Panc1 (cell line): ENCODE measurements at regions not wholly inside any gene's neighbourhood (a gene's known extent, or its start where the extent isn't known, plus 50 kb on each side); places are given as distances from the start of the nearest gene placed in this dataset.

ENCODE experiments used
- ATAC-seq: fragments of 200-7000 bp; cut with Tn5 transposase; 2 replicates; pipeline ENCODE4 v1.9.1; 2020; ENCODE audit warnings: mild to moderate bottlenecking, moderate library complexity
- BruUV-seq: library from RNA; stranded (reverse); fragments of 400-500 nt; replicated peaks from 2 replicates; lab custom pipeline; 2021; lab: Mats Ljungman, UMichigan
- CTCF ChIA-PET: fragments of 300-600 bp; sonication (Branson Sonifier 250); formaldehyde crosslinking; loops from one replicate; lab custom pipeline; 2022; ENCODE audit warnings: antibody characterized with exemption; lab: Charles Lee
- POLR2A ChIA-PET: fragments of 300-600 bp; sonication (Branson Sonifier 250); formaldehyde crosslinking; loops from one replicate; lab custom pipeline; 2022; ENCODE audit warnings: antibody characterized with exemption; lab: Charles Lee
- DNase-seq: peaks from one replicate; pipeline ENCODE4 v3.0.0-alpha.2; 2010; ENCODE audit warnings: low read depth, low spot score
- H3K27ac ChIP-seq: 2 replicates; pipeline ENCODE4 v1.5.1; 2011; ENCODE audit warnings: mild to moderate bottlenecking, low read length, inconsistent platforms
- H3K27me3 ChIP-seq: fragments of 200-500 bp; sonication (Bioruptor generic); 2 replicates; pipeline ENCODE4 v1.6.0; 2014; ENCODE audit warnings: low read length, inconsistent platforms; ENCODE audit not compliant: control insufficient read depth, insufficient read depth
- H3K36me3 ChIP-seq: fragments of 200-500 bp; sonication (Bioruptor generic); 2 replicates; pipeline ENCODE4 v1.5.1; 2014; ENCODE audit warnings: inconsistent platforms, mild to moderate bottlenecking, low read length, moderate library complexity; ENCODE audit not compliant: control insufficient read depth, insufficient read depth
- H3K4me1 ChIP-seq: 2 replicates; pipeline ENCODE4 v1.5.1; 2011; ENCODE audit warnings: inconsistent platforms, mild to moderate bottlenecking, low read length, moderate library complexity; ENCODE audit not compliant: control insufficient read depth, insufficient read depth
- H3K4me3 ChIP-seq, 2 experiments: 2 replicates each; pipeline ENCODE4 v1.5.1; 2011 to 2012; ENCODE audit warnings: low read depth in 2 of 2, low read length in 2 of 2, mild to moderate bottlenecking in 2 of 2, inconsistent platforms in 1 of 2, moderate library complexity in 1 of 2
- H3K9me3 ChIP-seq: fragments of 200-500 bp; sonication (Bioruptor generic); 2 replicates; pipeline ENCODE4 v1.5.1; 2014; ENCODE audit warnings: low read depth, mild to moderate bottlenecking, inconsistent platforms, low read length, moderate library complexity; ENCODE audit not compliant: control insufficient read depth, insufficient read depth
- POLR2AphosphoS5 ChIP-seq: IDR thresholded peaks from 2 replicates; pipeline ENCODE4 v1.6.1; 2012; ENCODE audit warnings: mild to moderate bottlenecking, low read depth, low read length, moderate library complexity
- SIN3A ChIP-seq: IDR thresholded peaks from 2 replicates; pipeline ENCODE4 v1.6.1; 2012; ENCODE audit warnings: low read depth, mild to moderate bottlenecking, low read length, moderate library complexity, borderline replicate concordance; ENCODE audit not compliant: insufficient read depth
- TCF7L2 ChIP-seq: IDR thresholded peaks from 2 replicates; pipeline ENCODE4 v1.6.1; 2011; ENCODE audit warnings: mild to moderate bottlenecking, low read depth, low read length, inconsistent platforms
- in situ Hi-C: cut with HindIII; loops from 2 replicates; pipeline ENCODE4 v1.10.0; 2016; ENCODE audit warnings: low sequenced_read_pairs, low pct_unique_long_range_greater_than_20kb
- intact Hi-C: fragments of 100-400 bp; cut with micrococcal nuclease; formaldehyde crosslinking; loops from one replicate; pipeline ENCODE4 v1.10.0; 2022; ENCODE audit not compliant: unreplicated experiment
- TF ChIP-seq, protein P1 (sequence below): fragments of 450-650 bp; IDR thresholded peaks from 2 replicates; pipeline ENCODE4 v1.5.1; 2017; ENCODE audit warnings: mild to moderate bottlenecking
- TF ChIP-seq, protein P2 (sequence below), 2 experiments: IDR thresholded peaks; 2 replicates each; pipeline ENCODE4 v1.6.1; 2011 to 2012; ENCODE audit warnings: low read depth in 2 of 2, control low read depth in 1 of 2, low read length in 1 of 2, mild to moderate bottlenecking in 1 of 2, moderate library complexity in 1 of 2; ENCODE audit not compliant: insufficient read depth in 1 of 2

DNA sequence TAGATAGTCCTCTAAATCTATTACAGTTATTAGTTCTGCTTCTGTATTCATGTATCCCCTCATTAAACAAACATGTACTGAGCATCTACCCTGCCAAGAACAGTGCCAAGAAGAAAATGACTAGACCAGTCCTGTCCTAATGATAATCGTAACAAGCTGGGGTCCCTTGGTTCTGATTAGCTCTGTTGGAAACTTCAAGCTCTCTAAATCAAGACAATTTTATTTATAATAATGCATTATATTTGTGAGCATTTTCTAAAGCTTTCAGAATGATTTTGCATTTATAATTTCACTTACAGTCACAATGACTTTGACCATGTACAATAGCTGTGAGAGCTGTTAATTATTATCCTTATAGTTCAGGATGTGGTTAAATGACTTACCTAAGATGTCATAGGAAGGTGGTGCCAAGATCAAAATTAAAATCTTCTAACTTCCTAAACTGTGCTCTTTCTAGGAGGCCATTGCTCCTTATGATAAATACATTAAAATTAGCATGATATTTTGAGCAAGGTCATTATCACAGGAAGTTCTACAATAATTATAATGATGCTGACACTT lies 336.5 kb upstream of the SLC39A10 start:
- TF ChIP-seq SIN3A = no peak
- TF ChIP-seq, protein P1, sequence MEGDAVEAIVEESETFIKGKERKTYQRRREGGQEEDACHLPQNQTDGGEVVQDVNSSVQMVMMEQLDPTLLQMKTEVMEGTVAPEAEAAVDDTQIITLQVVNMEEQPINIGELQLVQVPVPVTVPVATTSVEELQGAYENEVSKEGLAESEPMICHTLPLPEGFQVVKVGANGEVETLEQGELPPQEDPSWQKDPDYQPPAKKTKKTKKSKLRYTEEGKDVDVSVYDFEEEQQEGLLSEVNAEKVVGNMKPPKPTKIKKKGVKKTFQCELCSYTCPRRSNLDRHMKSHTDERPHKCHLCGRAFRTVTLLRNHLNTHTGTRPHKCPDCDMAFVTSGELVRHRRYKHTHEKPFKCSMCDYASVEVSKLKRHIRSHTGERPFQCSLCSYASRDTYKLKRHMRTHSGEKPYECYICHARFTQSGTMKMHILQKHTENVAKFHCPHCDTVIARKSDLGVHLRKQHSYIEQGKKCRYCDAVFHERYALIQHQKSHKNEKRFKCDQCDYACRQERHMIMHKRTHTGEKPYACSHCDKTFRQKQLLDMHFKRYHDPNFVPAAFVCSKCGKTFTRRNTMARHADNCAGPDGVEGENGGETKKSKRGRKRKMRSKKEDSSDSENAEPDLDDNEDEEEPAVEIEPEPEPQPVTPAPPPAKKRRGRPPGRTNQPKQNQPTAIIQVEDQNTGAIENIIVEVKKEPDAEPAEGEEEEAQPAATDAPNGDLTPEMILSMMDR = no peak
- TF ChIP-seq TCF7L2 = no peak
- no peak for TF ChIP-seq POLR2AphosphoS5
- TF ChIP-seq, protein P2, sequence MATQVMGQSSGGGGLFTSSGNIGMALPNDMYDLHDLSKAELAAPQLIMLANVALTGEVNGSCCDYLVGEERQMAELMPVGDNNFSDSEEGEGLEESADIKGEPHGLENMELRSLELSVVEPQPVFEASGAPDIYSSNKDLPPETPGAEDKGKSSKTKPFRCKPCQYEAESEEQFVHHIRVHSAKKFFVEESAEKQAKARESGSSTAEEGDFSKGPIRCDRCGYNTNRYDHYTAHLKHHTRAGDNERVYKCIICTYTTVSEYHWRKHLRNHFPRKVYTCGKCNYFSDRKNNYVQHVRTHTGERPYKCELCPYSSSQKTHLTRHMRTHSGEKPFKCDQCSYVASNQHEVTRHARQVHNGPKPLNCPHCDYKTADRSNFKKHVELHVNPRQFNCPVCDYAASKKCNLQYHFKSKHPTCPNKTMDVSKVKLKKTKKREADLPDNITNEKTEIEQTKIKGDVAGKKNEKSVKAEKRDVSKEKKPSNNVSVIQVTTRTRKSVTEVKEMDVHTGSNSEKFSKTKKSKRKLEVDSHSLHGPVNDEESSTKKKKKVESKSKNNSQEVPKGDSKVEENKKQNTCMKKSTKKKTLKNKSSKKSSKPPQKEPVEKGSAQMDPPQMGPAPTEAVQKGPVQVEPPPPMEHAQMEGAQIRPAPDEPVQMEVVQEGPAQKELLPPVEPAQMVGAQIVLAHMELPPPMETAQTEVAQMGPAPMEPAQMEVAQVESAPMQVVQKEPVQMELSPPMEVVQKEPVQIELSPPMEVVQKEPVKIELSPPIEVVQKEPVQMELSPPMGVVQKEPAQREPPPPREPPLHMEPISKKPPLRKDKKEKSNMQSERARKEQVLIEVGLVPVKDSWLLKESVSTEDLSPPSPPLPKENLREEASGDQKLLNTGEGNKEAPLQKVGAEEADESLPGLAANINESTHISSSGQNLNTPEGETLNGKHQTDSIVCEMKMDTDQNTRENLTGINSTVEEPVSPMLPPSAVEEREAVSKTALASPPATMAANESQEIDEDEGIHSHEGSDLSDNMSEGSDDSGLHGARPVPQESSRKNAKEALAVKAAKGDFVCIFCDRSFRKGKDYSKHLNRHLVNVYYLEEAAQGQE (IDR thresholded peaks at IDR 0.05; ENCODE audit: insufficient read depth in 1 of 2, low read depth in 2 of 2, low read length in 1 of 2) = no peak
- CTCF ChIA-PET = no interaction called here
- no peak for ATAC-seq

DNA sequence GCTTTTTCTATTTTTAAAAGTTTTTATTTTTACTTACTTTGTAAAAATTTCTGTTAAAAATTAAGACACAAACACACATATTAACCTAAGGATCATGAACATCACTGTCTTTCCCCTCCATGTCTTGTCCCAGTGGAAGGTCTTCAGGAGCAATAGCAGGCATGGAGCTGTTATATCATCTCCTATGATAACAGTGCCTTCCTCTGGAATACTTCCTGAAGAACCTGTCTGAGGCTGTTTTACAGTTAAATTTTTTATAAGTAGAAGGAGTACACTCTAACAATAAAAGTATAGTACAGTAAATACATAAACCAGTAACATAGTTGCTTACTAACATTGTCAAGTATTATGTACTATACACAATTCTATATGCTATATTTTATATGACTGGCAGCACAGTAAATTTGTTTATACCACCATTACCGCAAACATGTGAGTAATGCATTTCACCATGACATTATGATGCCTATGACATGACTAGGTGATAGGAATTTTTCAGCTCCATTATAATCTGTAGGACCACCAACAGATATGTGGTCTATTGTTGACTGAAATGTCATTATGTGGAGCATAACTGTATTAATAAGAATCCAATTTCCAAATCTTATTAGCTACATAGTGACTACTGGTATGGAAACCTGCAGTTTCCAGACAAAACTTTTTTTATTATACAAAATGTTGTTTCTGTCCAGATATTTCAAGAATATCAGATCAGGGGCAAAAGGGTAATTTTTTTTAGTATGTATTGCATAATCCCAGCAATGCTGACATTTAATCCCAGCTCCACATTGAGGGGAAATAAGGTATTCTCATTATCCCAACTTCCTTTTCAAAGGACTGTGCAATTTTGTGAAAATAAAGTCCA lies 337.2 kb upstream of the SLC39A10 start:
- ChIA-PET POLR2A (interaction anchor here (0.9 kb wide), 1 partner anchor 337 kb away, joined by 3 read pairs; the partner anchor contains the start of gene SLC39A10), CTCF (interaction anchor here (0.6 kb wide), 1 partner anchor 798 kb away, joined by 4 read pairs; no protein-coding TSS in a partner anchor)
- TF ChIP-seq, protein P2 (IDR thresholded peaks at IDR 0.05; ENCODE audit: insufficient read depth in 1 of 2, low read depth in 2 of 2, low read length in 1 of 2) = no peak
- TF ChIP-seq POLR2AphosphoS5 = no peak
- no peak for TF ChIP-seq SIN3A
- TF ChIP-seq TCF7L2 = no peak
- TF ChIP-seq, protein P1 = no peak
- Histone ChIP-seq H3K36me3 (no peaks in the 10 kb centered on the region), H3K4me1 (peaks cover 16% of the 10 kb centered on the region; the same call in 1 of the 2 replicates), H3K4me3 (no peak overlapping the region), H3K27ac (peak overlapping the region; percentile 44; the same call in 1 of the 2 replicates), H3K9me3 (no peaks in the 10 kb centered on the region), H3K27me3 (no peaks in the 10 kb centered on the region)
- no TSS peak for BruUV-seq
- DNase-seq = no peak
- ATAC-seq = no peak
- intact Hi-C loops (loop anchor here (2.0 to 10.0 kb wide), 5 partner anchors 338 to 1153 kb away; partner anchors contain the start of genes DNAH7 and SLC39A10), in situ Hi-C loops (no loop called here)

More for the DNA sequence above, 336.5 kb upstream of the SLC39A10 start:
- Histone ChIP-seq H3K27ac (peak overlapping the region; percentile 44; the same call in 1 of the 2 replicates), H3K27me3 (no peaks in the 10 kb centered on the region), H3K4me3 (no peak overlapping the region), H3K4me1 (peaks cover 16% of the 10 kb centered on the region; the same call in 1 of the 2 replicates), H3K36me3 (no peaks in the 10 kb centered on the region), H3K9me3 (no peaks in the 10 kb centered on the region)
- POLR2A ChIA-PET = interaction anchor here (0.9 kb wide), 1 partner anchor 336 kb away, joined by 3 read pairs; the partner anchor contains the start of gene SLC39A10
- in situ Hi-C loops (no loop called here), intact Hi-C loops (loop anchor here (5.0 kb wide), 1 partner anchor 337 kb away; the partner anchor contains the start of gene SLC39A10)
- no TSS peak for BruUV-seq
- DNase-seq = no peak
